ENCODE measurements at regions not wholly inside any gene's neighbourhood (a gene's known extent, or its start where the extent isn't known, plus 50 kb on each side); places are given as distances from the start of the nearest gene placed in this dataset.
A peak's percentile ranks its signal among the peaks of the same experiment; 100 is the strongest.

GRCh38 chrX:115952417-115953092, 218.0 kb upstream of the AGTR2 start:
- no peak overlapping the region for H3K27ac Mint-ChIP-seq
- peaks cover 21% of the 10 kb centered on the region for H3K36me3 Mint-ChIP-seq (ENCODE audit: low read depth)
- WGBS, 2 experiments (ENCODE audit: insufficient coverage in 1 of 2, insufficient read length in 1 of 2) = 96% methylated on average over 14 of the region's 14 CpGs; no CpG with 5 or more reads in 1 of the 2 experiments
- Histone ChIP-seq H3K4me3 (ENCODE audit: low read length) (no peak overlapping the region), H3K27ac (ENCODE audit: low read depth, low read length) (no peak overlapping the region), H3K9ac (ENCODE audit: extremely low read depth, low read length, poor library complexity, severe bottlenecking) (no peak overlapping the region), H3K36me3 (ENCODE audit: control insufficient read depth, insufficient read depth, low read length) (no peaks in the 10 kb centered on the region), H3K4me1 (ENCODE audit: control insufficient read depth, insufficient read depth, low read length) (no peaks in the 10 kb centered on the region), H3K9me3 (ENCODE audit: control insufficient read depth, low read length) (no peaks in the 10 kb centered on the region), H3K27me3 (ENCODE audit: control insufficient read depth, insufficient read depth, low read length, poor library complexity, severe bottlenecking) (no peaks in the 10 kb centered on the region)
- H3K9me3 Mint-ChIP-seq = no peaks in the 10 kb centered on the region
- H3K4me1 Mint-ChIP-seq = peaks cover 26% of the 10 kb centered on the region
- no peak overlapping the region for H3K4me3 Mint-ChIP-seq
- no peak for DNase-seq
- TF ChIP-seq, protein P1, sequence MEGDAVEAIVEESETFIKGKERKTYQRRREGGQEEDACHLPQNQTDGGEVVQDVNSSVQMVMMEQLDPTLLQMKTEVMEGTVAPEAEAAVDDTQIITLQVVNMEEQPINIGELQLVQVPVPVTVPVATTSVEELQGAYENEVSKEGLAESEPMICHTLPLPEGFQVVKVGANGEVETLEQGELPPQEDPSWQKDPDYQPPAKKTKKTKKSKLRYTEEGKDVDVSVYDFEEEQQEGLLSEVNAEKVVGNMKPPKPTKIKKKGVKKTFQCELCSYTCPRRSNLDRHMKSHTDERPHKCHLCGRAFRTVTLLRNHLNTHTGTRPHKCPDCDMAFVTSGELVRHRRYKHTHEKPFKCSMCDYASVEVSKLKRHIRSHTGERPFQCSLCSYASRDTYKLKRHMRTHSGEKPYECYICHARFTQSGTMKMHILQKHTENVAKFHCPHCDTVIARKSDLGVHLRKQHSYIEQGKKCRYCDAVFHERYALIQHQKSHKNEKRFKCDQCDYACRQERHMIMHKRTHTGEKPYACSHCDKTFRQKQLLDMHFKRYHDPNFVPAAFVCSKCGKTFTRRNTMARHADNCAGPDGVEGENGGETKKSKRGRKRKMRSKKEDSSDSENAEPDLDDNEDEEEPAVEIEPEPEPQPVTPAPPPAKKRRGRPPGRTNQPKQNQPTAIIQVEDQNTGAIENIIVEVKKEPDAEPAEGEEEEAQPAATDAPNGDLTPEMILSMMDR (conservative IDR thresholded peaks at IDR 0.05) = peak; percentile 49
- H3K27me3 Mint-ChIP-seq (ENCODE audit: insufficient read depth) = no peaks in the 10 kb centered on the region

DNA sequence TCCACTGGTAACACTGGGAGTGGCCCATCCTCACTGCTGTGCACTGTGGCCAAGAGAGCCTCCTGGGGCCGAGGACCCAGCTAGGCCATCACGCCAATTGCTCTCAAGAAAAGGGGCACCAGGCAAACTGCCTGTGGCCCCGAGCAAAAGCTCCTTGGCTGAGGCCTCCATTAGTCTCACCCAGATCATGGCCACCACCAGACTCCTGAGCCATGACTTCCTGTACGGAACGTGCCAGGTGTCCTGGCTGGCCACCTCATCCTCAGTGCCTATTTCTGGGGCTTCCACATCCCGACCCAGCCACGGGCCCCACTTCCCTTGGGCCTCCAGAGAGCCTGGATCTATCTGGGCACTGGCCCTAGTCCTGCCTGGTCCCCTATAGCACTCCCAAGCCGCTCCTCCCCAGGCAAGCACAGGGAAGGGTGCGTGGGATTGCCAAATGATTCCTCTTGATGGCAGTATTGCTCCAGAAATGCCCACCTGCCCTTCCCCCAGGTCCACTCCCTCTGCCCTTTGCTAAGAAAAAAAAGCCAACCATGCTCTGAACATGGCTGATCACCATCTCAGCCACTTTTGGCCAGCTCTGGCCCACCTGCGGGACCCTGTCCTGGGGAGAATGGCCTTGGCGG, 212.6 kb upstream of the AGTR2 start:
- peaks cover 19% of the 10 kb centered on the region for H3K9me3 Mint-ChIP-seq
- H3K4me1 Mint-ChIP-seq = peaks cover 52% of the 10 kb centered on the region
- peak; percentile 81 for DNase-seq
- 95% methylated on average over 11 of the region's 11 CpGs; no CpG with 5 or more reads in 1 of the 2 experiments for WGBS, 2 experiments (ENCODE audit: insufficient coverage in 1 of 2, insufficient read length in 1 of 2)
- no peak overlapping the region for H3K27ac Mint-ChIP-seq
- peaks cover 23% of the 10 kb centered on the region for H3K36me3 Mint-ChIP-seq (ENCODE audit: low read depth)
- peaks cover 9% of the 10 kb centered on the region for H3K9me3 ChIP-seq (ENCODE audit: control insufficient read depth, low read length)
- no peaks in the 10 kb centered on the region for H3K27me3 ChIP-seq (ENCODE audit: control insufficient read depth, insufficient read depth, low read length, poor library complexity, severe bottlenecking)
- TF ChIP-seq, protein P1 (conservative IDR thresholded peaks at IDR 0.05) = peak; percentile 81
- no peaks in the 10 kb centered on the region for H3K36me3 ChIP-seq (ENCODE audit: control insufficient read depth, insufficient read depth, low read length)
- H3K27ac ChIP-seq (ENCODE audit: low read depth, low read length) = no peak overlapping the region
- no peak overlapping the region for H3K4me3 Mint-ChIP-seq
- H3K4me1 ChIP-seq (ENCODE audit: control insufficient read depth, insufficient read depth, low read length) = no peaks in the 10 kb centered on the region
- H3K4me3 ChIP-seq (ENCODE audit: low read length) = no peak overlapping the region
- H3K27me3 Mint-ChIP-seq (ENCODE audit: insufficient read depth) = no peaks in the 10 kb centered on the region
- H3K9ac ChIP-seq (ENCODE audit: extremely low read depth, low read length, poor library complexity, severe bottlenecking) = no peak overlapping the region

DNA sequence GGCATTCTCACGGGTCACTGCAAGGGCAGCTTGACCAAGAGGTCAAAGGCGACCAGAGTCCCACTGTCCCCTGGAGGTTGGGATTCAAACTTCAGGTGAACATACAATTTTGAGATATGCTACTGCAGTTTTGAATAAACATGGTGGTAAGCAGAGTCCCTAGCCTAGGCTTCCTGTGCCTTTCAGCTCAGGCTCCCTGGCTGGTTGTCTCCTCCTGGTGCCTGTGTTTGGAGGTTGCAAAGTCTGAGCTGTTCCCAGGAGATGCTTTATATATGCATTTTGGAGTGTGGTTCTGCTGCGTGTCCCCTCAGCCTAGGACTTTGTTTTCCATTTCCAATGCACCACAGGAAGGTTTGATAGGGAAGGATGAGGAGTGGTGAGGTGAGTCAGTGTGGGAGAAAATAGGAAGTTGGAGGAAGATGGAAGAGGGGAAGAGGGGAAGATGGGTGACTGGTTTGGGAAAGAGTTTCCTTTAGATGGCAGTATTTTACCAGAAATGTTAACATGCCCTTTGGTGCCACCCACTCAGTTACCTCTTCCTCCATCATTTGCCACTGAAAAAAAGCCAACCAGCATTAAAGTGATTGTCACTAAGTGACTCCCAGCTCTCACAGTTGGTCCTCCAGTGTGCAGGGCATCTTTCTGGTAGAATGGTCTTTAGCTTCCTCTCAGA, 211.7 kb upstream of the AGTR2 start:
- Mint-ChIP-seq H3K36me3 (ENCODE audit: low read depth) (peaks cover 23% of the 10 kb centered on the region), H3K4me3 (no peak overlapping the region), H3K4me1 (peaks cover 61% of the 10 kb centered on the region), H3K27ac (no peak overlapping the region), H3K27me3 (ENCODE audit: insufficient read depth) (no peaks in the 10 kb centered on the region), H3K9me3 (peaks cover 20% of the 10 kb centered on the region)
- no peaks in the 10 kb centered on the region for H3K4me1 ChIP-seq (ENCODE audit: control insufficient read depth, insufficient read depth, low read length)
- no peaks in the 10 kb centered on the region for H3K36me3 ChIP-seq (ENCODE audit: control insufficient read depth, insufficient read depth, low read length)
- no peaks in the 10 kb centered on the region for H3K27me3 ChIP-seq (ENCODE audit: control insufficient read depth, insufficient read depth, low read length, poor library complexity, severe bottlenecking)
- no peak for DNase-seq
- H3K4me3 ChIP-seq (ENCODE audit: low read length) = no peak overlapping the region
- TF ChIP-seq, protein P1 (conservative IDR thresholded peaks at IDR 0.05) = peak; percentile 64
- no peak overlapping the region for H3K9ac ChIP-seq (ENCODE audit: extremely low read depth, low read length, poor library complexity, severe bottlenecking)
- H3K27ac ChIP-seq (ENCODE audit: low read depth, low read length) = no peak overlapping the region
- WGBS, 2 experiments (ENCODE audit: insufficient coverage in 1 of 2, insufficient read length in 1 of 2) = 67 to 100% methylated on average over 1 to 3 of the region's 3 CpGs
- peaks cover 9% of the 10 kb centered on the region for H3K9me3 ChIP-seq (ENCODE audit: control insufficient read depth, low read length)

All from endodermal cell (in vitro differentiated cells).